Kasumi-1 (cell line): ENCODE measurements at regions not wholly inside any gene's neighbourhood (a gene's known extent, or its start where the extent isn't known, plus 50 kb on each side); places are given as distances from the start of the nearest gene placed in this dataset.

Experiments used
- DNase-seq, 2 experiments: peaks; one replicate each; lab custom pipeline; 2025; lab: John Stamatoyannopoulos, UW

DNA sequence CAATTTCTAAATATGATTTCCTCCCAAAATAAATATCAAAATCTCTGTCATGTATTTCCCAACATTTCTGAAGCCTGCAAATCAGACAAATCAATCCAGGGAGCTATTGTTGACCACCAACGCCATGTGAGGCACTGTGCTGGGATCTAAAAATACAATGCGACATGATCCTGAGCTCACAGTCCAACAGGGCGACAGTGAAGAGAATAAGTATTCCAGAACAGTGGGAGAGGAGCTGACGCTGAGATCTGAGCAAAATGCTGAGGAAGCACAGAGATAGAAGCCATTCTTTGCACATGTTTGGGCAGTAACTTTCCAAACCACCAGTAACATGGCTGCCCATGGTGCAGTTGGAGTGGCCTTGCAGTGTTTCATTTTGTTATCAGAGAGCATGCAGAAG lies 412.5 kb downstream of the LRATD1 start:
- no peak for DNase-seq

DNA sequence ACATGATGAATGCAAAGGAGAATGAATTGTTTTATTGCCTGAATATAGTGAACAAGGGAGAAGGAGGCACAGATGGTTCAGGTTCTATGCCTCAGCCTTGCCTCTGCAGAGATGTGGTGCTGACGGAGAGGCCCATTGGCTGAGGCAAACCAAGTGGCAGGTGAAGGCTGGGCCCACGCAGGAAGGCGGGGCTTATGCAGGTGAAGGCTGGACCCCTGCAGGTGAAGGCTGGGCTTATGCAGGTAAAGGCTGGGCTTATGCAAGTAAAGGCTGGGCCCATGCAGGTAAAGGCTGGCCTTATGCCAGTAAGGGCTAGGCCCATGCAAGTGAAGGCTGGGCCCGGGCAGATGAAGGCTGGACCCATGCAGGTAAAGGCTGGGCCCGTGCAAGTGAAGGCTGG lies 414.7 kb downstream of the LRATD1 start:
- no peak for DNase-seq

DNA sequence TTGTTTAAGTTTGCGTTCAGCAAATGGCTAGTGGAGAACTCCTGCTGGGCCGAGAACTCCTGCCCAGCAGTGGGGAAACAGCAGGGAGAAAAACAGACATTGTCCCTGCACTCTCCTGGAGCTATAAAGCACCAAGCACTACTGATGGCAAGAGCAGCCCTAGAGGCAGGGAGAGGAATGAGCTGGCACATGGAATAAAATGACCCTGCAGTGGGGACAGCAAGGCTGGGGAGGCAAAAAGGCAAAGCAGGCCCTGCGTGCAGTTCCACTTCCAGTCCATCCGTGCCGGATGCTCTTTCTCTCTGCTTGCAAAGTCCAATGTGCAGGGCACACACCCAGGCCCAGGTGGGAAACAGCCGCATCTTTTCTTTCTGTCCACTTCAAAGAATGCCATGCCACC lies 415.5 kb downstream of the LRATD1 start:
- no peak for DNase-seq

DNA sequence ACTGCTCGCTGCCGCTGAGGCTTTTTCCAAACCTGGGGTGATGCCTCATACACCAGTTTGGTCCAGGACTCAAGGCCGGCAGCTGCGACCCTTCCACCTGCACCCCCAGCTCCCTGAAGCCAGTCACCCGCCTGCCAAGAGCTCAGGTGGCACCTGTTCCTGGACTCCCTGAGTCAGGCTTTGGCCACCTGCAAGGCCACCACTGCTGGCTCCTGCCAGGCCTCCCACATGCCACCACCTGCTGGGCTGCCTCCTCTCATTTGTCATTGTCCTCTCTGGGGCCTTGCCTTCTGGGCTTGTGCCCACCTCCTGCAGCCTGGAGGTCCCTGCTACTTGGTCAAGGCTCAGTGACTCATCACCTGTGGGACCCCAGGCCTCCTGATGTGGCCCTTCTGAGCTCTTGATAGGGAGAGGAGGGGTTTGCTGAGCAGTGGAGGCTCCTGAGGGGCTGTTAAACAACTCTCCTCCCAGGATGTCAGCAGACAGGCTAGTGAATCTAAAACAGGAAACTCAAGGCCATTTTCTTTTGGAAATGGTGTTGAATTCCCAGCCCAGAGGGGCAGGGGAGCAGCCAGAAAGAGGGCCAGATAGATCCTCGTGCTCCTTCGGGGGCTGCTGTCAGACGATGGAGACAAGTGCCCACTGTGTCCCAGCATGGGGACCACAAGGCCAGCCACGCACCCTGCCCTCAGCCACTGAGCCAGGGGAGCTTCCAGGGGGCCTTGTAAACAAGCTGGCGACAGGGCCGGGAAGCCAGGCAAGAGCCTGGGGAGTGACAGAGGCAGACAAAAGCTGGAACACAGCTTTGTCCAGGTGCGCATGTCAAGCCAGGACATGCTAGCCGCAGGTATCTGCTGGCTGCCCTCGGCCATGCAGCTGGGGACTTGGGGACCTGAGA lies 416.8 kb downstream of the LRATD1 start:
- DNase-seq = no peak

DNA sequence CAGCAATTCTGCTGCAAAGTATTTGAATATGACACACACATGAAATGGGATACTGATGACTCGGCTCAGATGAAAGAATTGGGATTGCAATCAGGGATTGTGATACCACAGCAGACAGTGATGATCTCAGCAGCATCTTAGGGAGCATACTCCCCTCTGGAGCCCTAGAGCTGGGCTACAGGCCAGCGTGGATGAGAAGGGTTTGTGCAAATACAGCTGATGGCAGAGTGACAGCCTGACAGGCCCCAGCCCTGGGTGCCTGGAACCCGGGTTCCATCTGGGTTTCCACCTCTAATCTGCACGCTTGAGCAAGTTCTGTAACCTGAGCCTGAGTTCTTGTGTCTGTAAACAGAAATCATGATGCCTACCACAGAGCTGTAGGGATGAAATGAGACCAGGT lies 418.0 kb downstream of the LRATD1 start:
- no peak for DNase-seq

DNA sequence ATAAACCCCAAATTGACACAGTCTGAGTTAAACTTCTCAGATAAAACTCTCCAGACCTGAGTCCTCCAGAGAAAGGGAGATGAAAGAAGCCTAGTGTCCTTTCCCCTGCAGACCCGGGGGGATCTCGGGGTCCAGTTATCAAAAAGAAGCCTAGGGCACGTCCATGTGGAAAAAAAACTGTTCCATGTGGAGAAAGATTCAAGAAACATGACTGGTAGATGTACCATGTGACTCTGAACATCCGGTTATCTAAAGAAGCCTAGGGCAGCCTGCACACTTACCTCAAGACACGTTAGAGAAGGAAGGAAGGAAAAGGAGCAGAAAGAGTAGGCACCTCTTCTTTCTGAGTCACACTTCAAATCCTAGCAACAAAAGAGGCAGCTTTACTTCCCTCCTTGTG lies 421.0 kb downstream of the LRATD1 start:
- DNase-seq = no peak

DNA sequence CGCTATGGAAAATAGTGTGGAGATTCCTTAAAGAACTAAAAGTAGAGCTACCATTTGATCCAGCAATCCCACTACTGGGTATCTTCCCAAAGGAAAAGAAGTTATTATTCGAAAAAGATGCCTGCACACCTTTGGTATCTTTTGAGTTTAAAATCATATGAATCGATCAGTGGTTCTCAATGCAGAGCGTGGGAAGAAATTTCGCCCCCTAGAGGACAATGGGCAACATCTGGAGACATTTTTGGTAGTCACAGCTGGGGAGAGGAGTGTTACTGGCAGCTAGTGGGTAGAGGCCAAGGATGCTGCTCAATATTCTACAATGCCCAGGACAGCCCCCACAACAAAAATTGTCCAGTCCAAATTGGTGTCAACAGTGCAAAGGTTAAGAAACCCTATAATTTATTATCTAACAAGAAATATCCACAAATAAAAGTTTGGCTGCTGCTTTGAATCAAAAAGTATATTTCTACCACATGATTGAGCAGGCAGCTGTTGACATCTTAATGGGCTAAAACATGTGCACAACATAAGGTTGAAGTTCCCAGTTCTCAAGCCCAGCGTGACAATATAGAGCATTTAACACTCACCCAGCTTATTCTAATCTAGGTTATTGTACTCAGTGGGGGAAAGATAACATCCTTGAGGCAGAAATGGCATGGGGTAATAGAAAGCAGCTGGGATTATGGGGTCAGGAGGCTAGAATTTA lies 425.7 kb downstream of the LRATD1 start:
- DNase-seq = peak; percentile 20 to 53

DNA sequence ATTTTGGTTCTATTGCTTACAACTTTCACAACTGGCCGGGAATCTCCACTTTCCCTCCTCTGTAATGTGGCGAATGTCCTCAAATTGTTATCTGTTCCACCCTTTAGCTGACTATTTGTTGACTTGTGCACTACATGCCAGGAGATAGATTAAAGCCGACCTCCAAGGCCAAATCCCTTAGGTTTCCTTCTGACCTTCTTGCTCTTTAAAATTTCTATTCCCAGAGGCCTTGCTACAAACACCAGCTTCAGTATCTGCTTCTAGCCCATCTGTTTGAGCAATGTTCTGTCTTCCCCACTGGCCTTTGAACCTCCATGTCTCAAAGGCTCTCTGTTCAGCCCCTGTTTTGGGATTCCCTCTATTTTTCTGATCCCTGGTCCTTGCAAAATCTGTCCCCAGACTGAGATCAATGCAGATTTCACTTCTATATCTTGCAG lies 426.2 kb downstream of the LRATD1 start:
- no peak for DNase-seq

DNA sequence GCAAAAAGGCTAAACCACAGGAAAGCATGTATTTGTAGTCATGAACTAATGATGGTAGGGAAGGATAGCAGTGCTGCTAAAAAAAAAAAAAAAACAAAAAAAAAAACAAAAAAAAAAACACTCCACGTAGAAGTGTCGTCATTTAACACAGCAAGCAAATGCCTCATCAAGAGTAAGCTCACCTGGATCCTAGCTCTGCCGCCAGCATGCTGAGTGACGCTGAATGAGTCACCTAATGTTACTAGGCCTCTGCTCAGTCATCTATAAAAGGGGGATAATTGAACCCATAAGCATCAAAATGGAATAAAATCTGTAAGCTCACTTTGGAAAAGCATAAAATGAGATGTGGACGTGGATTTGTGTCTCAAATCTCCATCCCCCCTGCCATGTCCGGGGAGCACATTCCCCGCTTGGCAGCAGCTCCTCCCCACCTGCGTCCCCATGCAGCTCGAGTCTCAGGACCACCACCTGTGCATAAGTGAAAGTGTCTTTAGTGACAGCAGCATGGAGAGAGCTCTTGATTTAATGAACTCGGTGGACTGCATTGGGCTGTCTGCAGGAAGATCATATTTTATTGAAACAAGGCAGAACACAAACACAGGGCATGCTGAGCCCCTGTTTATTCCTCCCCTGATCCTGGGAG lies 427.5 kb downstream of the LRATD1 start:
- DNase-seq = no peak

DNA sequence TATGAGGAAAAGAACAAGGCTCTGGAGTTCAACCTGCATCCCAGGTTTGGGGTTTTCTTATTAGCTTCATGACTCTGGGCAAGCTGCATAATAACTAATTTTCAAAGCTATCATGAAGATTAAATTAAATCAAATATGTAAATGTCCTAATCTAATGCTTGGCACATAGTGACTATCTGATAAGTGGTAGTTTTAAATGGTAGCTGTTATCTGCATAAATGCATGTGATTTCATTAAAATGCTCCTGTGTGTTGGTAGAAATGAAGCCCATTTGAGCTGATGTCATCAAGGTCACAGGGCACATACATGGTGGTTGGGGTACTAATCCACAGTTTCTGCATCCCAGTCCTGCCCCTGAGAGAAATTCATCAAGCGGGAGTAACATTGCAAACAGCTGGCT lies 428.8 kb downstream of the LRATD1 start:
- DNase-seq = no peak

DNA sequence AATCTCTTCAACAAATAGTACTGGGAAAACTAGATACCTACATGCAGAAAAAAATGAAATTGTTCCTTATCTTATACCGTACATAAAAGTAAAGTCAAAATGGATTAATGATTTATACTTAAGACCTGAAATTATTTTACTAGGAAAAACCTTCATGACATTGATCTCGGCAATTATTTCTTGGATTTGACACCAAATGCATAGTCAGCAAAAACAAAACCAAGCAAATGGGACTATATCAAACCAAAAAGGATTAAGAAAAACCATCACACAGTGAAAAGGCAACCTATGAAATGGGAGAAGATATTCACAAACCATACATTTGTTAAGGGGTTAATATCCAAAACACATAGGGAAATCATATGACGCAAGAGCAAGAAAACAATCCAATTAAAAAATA lies 433.6 kb downstream of the LRATD1 start:
- no peak for DNase-seq

DNA sequence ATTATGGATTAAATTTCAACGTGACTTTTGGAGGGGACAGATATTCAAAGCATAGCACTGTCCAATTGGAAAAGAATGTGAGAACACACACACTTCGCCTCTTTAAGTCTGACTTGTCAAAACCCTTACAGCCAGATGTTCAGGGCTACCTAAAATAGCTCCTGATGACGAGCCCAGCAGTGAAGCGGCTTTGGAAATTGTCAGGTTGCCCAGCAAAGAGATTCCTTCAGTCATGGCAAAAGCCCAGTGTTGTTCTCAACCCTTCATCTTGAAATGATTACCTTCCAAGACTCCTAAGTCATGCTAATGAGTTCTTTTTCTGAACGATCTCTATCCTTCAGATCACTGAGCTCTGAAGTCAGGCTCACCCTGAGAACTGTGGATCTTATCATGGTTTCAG lies 436.6 kb downstream of the LRATD1 start:
- no peak for DNase-seq

DNA sequence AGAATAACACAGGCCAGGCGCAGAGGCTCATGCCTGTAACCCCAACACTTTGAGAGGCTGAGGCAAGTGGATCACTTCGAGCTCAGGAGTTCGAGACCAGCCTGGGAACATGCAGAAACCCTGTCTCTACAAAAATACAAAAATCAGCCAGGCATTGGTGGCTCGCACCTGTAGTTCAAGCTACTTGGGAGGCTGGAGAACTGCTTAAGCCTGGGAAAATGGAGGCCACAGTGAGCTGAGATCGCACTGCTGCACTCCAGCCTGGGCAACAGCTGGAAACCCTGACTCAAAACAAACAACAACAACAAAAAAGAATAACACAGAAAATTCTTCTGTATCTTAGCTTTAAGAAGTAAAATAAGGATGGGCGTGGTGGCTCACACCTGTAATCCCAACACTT lies 440.3 kb downstream of the LRATD1 start:
- DNase-seq = no peak

DNA sequence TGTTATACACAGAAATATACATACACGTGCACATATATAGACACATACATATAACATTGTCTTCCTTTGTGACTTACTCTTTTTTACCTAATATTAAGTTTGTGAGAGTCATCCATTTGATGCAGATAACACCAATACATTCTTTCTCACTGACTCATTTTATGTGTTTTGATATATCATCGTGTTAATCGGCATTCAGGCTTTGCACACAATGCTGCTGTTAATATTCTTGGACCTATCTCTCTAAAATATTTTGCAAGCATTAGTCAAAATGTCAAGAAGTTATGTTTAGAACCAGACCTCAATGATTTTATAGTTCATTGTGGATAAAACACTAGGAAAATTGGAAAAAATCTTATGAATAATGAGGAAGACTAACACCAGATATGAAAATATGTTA lies 441.1 kb downstream of the LRATD1 start:
- DNase-seq = no peak

DNA sequence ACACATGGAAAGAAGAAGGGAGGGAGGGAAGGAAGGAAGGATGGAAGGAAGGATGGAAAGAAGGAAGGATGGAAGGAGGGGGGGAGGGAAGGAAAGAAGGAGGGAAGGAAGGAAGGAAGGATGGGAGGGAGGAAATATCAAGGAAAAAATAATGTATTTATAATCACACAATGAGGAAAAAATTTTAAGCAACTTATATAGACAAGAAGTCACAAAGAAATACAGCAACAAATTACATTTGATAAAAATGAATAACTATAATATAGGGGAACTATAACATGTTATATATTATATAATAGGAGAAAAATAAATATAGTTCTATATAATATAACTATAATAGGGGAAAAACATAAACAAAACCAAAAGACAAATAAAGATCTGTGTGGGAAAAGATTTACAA lies 441.8 kb downstream of the LRATD1 start:
- DNase-seq = no peak

DNA sequence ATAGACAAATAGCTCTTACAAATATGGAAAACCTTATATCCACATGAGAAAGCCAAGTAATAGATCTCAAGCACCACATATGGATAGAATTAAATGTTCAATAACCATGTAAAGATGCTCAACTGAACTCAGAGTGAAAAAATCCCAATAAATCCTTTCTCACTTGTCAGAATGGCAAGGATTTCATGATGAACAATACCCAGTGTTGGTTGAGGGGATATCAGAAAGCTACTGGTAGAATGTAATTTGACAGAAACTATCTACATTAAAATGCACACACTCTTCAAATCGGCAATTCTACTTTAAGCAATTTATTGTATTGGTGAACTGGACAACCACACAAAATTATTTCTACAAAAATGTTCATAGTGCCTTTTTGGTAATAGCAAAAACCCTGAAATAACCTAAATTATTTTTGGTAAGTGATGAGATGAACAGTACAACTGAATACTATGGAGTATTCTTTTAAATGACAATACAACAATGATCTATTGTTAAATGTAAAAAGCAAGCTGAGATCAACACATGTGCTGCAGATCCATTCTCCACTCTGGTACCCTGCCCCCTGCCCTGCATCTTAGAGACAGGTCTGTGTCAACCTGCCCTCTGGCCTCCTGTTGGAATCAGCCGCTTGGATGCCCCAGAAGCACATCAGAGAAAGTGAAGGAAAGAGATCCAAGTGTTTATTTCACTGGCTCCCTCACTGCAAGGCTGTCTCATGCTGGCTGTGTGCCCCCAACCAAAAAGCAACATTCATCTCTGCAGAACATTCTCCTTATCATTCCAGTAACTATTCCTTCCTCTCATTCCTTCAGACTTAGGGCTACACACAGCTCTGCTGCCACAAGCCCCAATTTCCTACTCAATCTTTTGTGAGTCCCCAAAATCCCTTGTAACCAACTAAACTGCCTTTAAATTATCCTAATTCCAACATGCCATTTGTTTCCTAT lies 442.5 kb downstream of the LRATD1 start:
- no peak for DNase-seq

DNA sequence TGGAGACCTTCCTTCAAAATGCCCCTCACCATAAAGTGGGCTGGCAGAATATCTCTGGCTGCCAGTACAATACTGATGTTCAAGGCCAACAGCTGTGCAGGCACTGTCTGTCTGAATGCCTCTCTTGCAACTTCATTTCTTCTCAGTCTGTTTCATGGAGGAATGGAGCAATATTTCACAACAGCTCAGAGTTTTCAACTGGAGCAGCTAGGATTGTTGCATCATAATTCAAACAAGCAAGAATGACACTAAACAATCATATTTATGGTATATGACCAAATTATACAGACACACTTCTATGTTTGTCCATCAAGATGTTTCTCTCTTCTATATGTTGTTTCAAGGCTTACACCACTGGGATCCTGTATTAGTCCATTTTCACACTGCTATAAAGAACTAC lies 444.2 kb downstream of the LRATD1 start:
- no peak for DNase-seq

DNA sequence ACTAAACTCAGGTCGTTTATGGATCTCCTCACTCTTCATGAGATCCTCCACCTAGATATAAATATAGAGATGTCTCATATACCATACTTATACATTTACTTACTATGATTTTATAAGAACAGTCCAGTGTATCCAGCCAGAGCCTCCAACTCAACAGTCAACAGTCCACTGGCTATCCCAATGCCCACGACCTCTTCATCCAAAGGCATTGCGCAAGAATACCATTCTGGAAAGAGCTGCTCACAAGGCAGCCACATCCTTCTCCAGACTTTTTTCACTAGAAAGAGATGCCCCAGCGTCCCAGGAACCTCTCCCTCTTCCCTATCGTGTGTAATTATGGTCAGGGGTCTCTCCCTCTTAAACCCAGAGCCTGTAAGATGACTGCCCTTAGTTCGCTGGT lies 448.8 kb downstream of the LRATD1 start:
- no peak for DNase-seq

DNA sequence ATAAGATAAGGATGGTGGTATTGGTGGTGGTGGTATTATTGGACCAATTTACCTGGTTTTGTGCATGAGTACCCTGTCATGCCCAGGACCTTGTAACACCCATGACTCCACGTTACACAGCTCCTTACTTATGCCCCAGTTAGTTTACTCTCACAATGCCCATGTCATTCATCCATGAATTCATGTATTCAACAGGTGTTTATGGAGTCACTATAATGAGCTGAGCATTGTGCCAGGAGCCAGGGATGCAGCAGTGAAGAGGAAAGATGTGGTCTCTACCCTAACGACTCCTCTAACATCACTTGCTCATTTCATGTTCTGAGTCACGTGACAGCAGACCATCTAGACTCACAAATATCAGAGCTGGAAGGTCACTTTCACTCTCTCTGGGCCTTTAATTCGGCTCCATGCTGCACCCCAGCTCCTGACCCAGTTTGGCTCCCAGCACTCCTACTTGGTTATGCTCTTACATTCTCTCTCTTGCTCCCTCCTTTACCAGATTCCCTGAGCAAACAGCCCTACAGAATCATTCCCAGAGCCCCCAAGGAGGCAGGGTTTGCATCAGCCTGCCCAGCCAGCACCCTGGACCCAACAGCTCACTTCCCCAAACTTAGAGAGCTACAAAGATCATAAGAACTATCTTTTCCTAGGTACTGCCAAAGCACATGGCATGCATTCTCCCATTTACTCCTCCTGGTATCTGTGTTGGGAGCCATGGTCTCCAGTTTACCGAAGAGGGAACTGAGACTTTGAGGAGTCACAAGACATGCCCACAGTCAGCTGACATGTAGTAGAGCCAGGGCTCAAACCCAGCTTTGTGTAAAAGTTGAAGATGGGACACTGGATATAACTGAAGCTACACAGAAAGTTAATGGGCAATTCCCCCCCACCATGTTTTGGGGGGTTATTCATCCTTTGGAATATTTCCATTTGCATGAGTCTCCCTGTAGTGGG lies 449.9 kb downstream of the LRATD1 start:
- no peak for DNase-seq

DNA sequence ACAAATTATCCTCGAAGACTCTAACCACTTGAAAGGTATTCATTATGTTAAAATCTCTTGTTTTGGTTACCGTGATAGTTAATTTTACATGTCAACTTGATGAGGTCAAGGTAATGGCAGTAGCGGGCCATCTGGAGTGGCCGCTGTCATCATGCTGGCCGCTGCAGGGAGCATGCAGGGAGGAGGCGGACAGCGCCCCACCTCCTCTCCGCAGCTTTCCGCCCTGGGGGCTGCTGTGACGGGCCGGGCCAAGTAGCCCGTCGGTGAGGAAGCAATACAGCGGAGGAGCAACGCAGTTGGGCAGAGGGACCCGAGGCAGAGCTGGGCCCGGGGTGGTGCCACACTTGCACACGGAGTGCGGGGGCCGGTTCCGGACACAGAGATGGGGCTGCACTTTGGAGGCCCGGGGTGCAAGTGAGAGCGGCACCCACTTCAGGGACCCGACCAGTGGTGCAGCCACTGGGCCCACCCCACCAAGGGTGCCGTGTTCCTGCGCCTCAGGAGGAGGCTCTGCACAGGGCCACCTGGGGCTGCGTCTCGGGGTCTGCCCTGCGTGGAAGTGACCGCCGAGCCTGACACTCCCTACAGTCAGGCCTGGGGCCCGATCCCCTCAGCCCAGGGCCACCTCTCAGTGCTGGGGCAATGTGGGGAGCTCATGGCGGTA lies 452.4 kb downstream of the LRATD1 start:
- DNase-seq = no peak
